Activated CD8-positive, alpha-beta memory T cell treated with anti-CD3 and anti-CD28 coated beads for 48 hours (primary cell): ENCODE measurements at regions not wholly inside any gene's neighbourhood (a gene's known extent, or its start where the extent isn't known, plus 50 kb on each side); places are given as distances from the start of the nearest gene placed in this dataset.
"Not testable (repeated sequence)": the region's sequence is repeated elsewhere in the genome, so short reads cannot be mapped to it uniquely, and the experiment has no call there.

Experiments used
- DNase-seq, 3 experiments: peaks; one replicate each; pipeline ENCODE4 v3.0.0-alpha.2; 2020; ENCODE audit warnings: low read depth in 2 of 3, low spot score in 2 of 3

GRCh38 chr1:234907208-234907939 is 221.3 kb downstream of the TOMM20 start:
- no peak for DNase-seq

GRCh38 chr1:234906654-234907053 is 222.0 kb downstream of the TOMM20 start:
- no peak for DNase-seq

GRCh38 chr1:234902774-234903547 is 225.7 kb downstream of the TOMM20 start:
- no peak for DNase-seq

- DNase-seq = no peak
Measured at GRCh38 chr1:234901491-234902049, 227.1 kb downstream of the TOMM20 start.

- no peak for DNase-seq
Measured at GRCh38 chr1:234900595-234900994, 228.0 kb downstream of the TOMM20 start.

- no peak for DNase-seq
Measured at GRCh38 chr1:234899730-234900072, 228.9 kb downstream of the TOMM20 start.

GRCh38 chr1:234899041-234899729 is 229.5 kb downstream of the TOMM20 start:
- no peak for DNase-seq

DNA sequence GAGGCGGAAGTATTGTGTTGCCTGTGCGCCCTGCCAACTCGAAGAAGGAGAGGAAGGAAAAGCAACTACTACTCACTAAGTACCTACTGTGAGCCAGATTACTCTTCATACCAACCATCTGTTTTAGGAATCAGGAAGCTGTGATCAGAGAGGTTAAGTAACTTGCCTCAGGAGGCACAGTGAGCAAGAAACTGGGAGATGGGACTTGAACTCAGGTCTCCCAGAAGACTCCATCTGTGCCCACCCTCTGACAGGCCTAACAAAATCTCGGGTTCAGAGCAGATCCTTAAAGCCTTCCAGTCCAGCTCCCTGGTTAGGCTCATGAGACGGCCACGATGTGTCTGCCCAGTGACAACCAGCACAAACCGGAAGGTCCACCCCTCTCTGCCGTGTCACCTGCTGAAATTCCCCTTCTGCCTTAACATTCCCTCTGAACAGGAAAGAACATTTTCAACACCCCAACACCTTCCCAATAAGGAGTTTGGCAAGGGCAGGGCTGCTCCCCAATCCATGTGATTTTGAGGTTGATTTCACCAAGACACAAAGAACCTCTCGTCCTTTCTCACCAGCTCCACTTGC is 230.1 kb downstream of the TOMM20 start:
- DNase-seq = no peak

- DNase-seq = no peak
Measured at GRCh38 chr1:234897754-234898454, 230.7 kb downstream of the TOMM20 start.

GRCh38 chr1:234897390-234897749 is 231.3 kb downstream of the TOMM20 start:
- no peak for DNase-seq

- no peak for DNase-seq
Measured at GRCh38 chr1:234896477-234897389, 231.9 kb downstream of the TOMM20 start.

DNA sequence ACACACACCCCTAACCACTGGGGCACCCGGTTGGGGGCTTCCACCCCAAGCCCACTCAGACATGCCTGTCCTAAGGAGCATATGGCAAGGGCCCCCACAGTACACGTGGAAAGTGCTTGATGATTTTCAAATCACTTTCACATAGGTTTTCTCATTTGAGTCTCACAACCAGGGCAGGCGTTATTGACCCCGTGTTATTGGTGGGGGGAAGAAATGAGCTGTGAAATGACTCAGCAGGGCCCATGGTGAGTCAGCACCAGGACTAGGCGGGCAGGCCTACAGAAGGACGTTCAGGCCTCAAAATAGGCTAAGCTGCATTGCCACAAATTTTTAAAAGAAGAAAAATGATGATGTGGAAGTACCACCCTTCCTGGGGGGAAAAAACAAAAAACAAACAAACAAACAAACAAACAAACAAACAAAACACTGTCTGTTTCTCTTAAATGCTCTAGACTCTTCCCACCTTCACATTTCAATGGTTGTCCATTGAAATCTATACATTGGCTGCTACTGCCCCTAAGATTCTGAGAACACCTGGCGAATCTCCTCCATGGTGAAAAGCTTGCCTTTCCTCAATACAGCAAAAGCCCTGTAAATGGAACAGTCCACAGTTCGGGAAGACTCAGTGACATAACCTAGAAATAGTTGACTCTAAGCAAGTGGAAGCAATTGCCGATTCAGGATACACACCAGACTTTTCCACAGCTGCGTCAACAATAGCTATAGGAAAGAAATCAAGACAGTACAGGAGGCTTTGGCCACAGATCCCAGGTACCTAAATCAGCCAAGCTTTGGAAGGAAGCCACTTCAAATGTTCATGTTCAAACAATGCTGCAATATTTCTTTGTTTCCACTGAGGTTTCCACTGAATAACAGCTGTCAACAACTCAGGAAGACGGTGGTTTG is 234.7 kb downstream of the TOMM20 start:
- peak in 2 of 3 experiments; percentile 26 to 30 for DNase-seq

- no peak for DNase-seq
Measured at GRCh38 chr1:234893359-234893724, 235.3 kb downstream of the TOMM20 start.

DNA sequence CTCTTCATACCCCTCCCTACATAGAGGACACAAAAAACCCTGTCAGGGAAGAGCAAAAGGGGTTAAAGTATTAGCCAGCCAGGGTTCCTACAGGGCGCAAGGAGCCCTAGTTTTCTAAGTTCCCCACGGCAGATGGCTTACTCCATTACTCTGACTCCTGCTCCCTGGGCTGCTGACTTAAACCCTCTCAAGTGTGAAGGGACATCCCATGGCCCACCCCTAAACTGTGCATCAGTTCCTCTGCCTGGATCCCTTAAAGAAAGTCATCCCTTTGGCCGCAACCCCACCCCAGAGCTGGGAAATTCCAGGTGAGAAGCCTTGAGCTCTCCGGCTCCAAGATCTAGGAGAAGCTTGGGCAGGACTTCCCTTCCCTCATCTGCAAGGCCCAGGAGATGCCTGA is 236.0 kb downstream of the TOMM20 start:
- no peak for DNase-seq

DNA sequence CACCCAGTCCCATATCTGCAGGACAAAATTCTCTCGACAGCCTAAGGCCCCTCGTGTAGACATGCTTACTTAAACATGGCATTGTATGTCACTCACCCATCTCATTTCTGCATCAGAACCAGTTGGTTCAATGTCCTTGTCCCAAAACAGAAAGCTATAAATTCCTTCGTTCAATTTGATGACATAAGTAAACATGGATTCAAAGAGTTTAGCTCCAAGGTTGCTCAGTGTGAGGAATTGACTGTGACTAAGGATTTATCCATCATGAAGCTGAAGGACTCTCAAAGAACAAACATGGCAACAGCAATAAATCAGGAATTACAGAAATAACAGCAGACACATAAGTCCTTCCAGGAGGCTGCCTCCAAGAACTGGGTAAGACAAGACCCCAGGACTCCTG is 237.2 kb downstream of the TOMM20 start:
- no peak for DNase-seq

GRCh38 chr1:234889643-234890042 is 239.0 kb downstream of the TOMM20 start:
- no peak for DNase-seq

DNA sequence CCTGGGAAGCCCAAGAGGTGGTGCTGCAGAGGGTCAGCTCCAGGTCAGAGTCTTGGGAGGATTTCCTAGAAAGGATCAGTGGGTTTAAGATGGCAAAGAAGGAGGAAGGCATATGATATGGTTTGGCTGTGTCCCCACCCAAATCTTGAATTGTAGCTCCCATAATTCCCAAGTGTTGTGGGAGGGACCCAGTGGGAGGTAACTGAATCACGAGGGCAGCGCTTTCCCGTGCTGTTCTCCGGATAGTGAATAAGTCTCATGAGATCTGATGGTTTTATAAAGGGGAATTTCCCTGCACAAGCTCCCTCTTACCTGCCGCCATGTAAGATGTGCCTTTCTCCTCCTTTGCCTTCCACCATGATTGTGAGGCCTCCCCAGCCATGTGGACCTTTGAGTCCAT is 240.4 kb downstream of the TOMM20 start:
- not testable (repeated sequence) for DNase-seq

DNA sequence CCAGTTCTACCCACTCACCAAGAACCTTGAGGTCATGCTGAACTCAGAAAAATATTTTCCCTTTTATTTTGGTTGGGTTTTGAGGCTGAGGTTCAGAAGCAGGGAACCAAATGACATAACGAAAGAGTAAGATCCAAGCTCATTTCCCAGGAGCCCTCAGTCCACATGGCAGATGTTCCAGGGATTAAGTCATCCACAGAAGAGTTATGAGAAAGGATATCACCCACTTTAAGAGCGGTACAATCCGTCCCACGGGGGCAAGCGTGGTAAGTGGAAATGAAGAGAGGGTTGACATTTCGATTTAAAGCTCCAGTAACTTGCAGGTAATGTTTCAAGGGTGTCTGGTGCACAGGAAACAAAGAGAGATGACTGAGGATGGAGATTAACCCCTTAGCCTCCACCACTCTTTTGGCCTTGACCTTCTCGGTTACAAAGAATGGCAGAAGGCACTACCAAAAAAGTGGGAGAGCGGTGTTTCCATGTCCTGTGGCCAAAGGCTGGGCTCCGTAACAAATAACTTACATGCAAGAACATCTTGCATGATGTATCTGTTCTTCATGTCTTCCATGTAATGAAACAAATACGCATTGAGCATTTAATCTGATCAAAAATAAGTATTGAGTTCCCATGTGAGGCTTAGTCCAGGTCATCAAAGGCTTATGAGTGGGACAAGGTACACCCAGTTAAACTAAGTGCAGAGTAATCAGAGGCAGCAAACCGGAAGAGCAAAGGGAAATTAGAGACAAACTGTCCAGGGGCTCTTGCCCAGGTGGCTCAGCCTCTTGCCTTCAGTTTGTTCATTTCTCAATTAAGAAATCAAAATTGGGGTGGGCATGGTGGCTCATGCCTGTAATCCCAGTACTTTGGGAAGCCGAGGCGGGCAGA is 241.4 kb downstream of the TOMM20 start:
- DNase-seq = no peak
